GM12878 (cell line): ENCODE measurements at regions not wholly inside any gene's neighbourhood (a gene's known extent, or its start where the extent isn't known, plus 50 kb on each side); places are given as distances from the start of the nearest gene placed in this dataset.

Source experiments
- ATAC-seq: fragments of 200-7000 bp; cut with Tn5 transposase; 3 replicates; pipeline ENCODE4 v1.9.1; 2020; ENCODE audit warnings: mild to moderate bottlenecking, moderate library complexity
- BruUV-seq: library from RNA; stranded (reverse); fragments of 400-500 nt; replicated peaks from 2 replicates; lab custom pipeline; 2021; lab: Mats Ljungman, UMichigan
- CTCF ChIA-PET: fragments of 300-600 bp; sonication (Branson Sonifier 250); formaldehyde crosslinking; extraction: SDS; loops from one replicate; lab custom pipeline; 2021; ENCODE audit warnings: inconsistent platforms; lab: Yijun Ruan, JAX
- POLR2A ChIA-PET: fragments of 350-600 bp; formaldehyde crosslinking; extraction: SDS; loops from one replicate; lab custom pipeline; 2021; ENCODE audit warnings: inconsistent platforms; lab: Charles Lee
- RAD21 ChIA-PET: fragments of 300-600 bp; sonication (Branson Sonifier 250); formaldehyde crosslinking; loops from one replicate; lab custom pipeline; 2023; ENCODE audit warnings: antibody characterized with exemption; ENCODE audit not compliant: unreplicated experiment; lab: Charles Lee
- SMC1A ChIA-PET: fragments of 300-600 bp; sonication (Branson Sonifier 250); formaldehyde crosslinking; loops from one replicate; lab custom pipeline; 2023; ENCODE audit not compliant: unreplicated experiment, uncharacterized antibody; lab: Charles Lee
- DNase-seq: peaks from one replicate; pipeline ENCODE4 v3.0.0-alpha.2; 2011; ENCODE audit warnings: low read depth, low spot score
- FAIRE-seq: peaks from 3 replicates; lab custom pipeline; 2011; peaks lifted over from hg19 to GRCh38; lab: Jason Lieb, UNC
- H2AFZ ChIP-seq: 2 replicates; pipeline ENCODE4 v1.6.0; 2011; ENCODE audit warnings: low read depth, low read length, control low read depth; ENCODE audit not compliant: control insufficient read depth
- H3K27ac ChIP-seq: 2 replicates; pipeline ENCODE4 v1.5.1; 2011; ENCODE audit warnings: control low read depth; ENCODE audit not compliant: control insufficient read depth, insufficient read depth
- H3K27me3 ChIP-seq, 2 experiments: replicated peaks in 1 of 2; 2 replicates each; pipeline versions ENCODE4 v1.6.0 to v1.6.1; 2011; ENCODE audit warnings: low read length in 1 of 2; ENCODE audit not compliant: control insufficient read depth in 2 of 2, insufficient read depth in 2 of 2
- H3K36me3 ChIP-seq, 2 experiments: 2 replicates each; pipeline ENCODE4 v1.5.1; 2011; ENCODE audit warnings: low read length in 1 of 2; ENCODE audit not compliant: control insufficient read depth in 2 of 2, insufficient read depth in 2 of 2
- H3K4me1 ChIP-seq: 2 replicates; pipeline ENCODE4 v1.6.1; 2011; ENCODE audit warnings: mild to moderate bottlenecking, low read length, moderate library complexity, mixed read lengths; ENCODE audit not compliant: control insufficient read depth, insufficient read depth
- H3K4me2 ChIP-seq: 2 replicates; pipeline ENCODE4 v1.6.0; 2011; ENCODE audit warnings: control low read depth; ENCODE audit not compliant: control insufficient read depth, insufficient read depth
- H3K4me3 ChIP-seq: fragments of 200-600 bp; sonication (generic); 2 replicates; pipeline ENCODE4 v1.5.1; 2016
- H3K79me2 ChIP-seq: 2 replicates; pipeline ENCODE4 v1.6.0; 2011; ENCODE audit warnings: low read length; ENCODE audit not compliant: control insufficient read depth, insufficient read depth
- H3K9ac ChIP-seq: 2 replicates; pipeline ENCODE4 v1.8.0; 2011; ENCODE audit warnings: low read length, control low read depth, mixed read lengths; ENCODE audit not compliant: control insufficient read depth, insufficient read depth
- H3K9me3 ChIP-seq: replicated peaks from 3 replicates; pipeline ENCODE4 v1.5.1; 2011; ENCODE audit warnings: mild to moderate bottlenecking, low read length; ENCODE audit not compliant: control insufficient read depth, insufficient read depth
- H4K20me1 ChIP-seq: 2 replicates; pipeline ENCODE4 v1.6.0; 2011; ENCODE audit not compliant: control insufficient read depth, insufficient read depth
- ATF2 ChIP-seq: IDR thresholded peaks from 2 replicates; pipeline ENCODE4 v1.6.1; 2012; ENCODE audit warnings: low read length, inconsistent platforms
- BACH1 ChIP-seq: fragments of 450-650 bp; IDR thresholded peaks from 2 replicates; pipeline ENCODE4 v1.6.1; 2017; ENCODE audit warnings: mild to moderate bottlenecking, borderline replicate concordance
- BHLHE40 ChIP-seq, 2 experiments: fragments of 450-650 bp in 1 of 2; IDR thresholded peaks; 2 replicates each; pipeline ENCODE4 v1.6.1; 2011 to 2017; ENCODE audit warnings: low read depth in 2 of 2, borderline replicate concordance in 1 of 2, improper control_type of control experiment in 1 of 2, low read length in 1 of 2, mild to moderate bottlenecking in 1 of 2
- CREM ChIP-seq: IDR thresholded peaks from 2 replicates; pipeline ENCODE4 v1.6.1; 2014; ENCODE audit warnings: antibody characterized with exemption, low read depth
- ELK1 ChIP-seq: IDR thresholded peaks from 2 replicates; pipeline ENCODE4 v1.6.1; 2012; ENCODE audit warnings: low read depth, low read length, improper control_type of control experiment
- ESRRA ChIP-seq: IDR thresholded peaks from 2 replicates; pipeline ENCODE4 v1.6.1; 2012; ENCODE audit warnings: mild to moderate bottlenecking, low read length, improper control_type of control experiment
- MEF2B ChIP-seq: fragments of 450-650 bp; IDR thresholded peaks from 2 replicates; pipeline ENCODE4 v1.6.1; 2018; ENCODE audit warnings: mild to moderate bottlenecking, moderate library complexity; ENCODE audit not compliant: partially characterized antibody, poor library complexity, severe bottlenecking
- MTA3 ChIP-seq: IDR thresholded peaks from 2 replicates; pipeline ENCODE4 v1.6.1; 2012; ENCODE audit warnings: low read length, inconsistent platforms, borderline replicate concordance
- NFIC ChIP-seq: IDR thresholded peaks from 2 replicates; pipeline ENCODE4 v1.6.1; 2012; ENCODE audit warnings: low read depth, mild to moderate bottlenecking, inconsistent platforms, low read length, moderate library complexity
- NFXL1 ChIP-seq: fragments of 450-650 bp; IDR thresholded peaks from 2 replicates; pipeline ENCODE4 v1.6.1; 2017; ENCODE audit warnings: antibody characterized with exemption, mild to moderate bottlenecking, borderline replicate concordance
- POLR2AphosphoS5 ChIP-seq: IDR thresholded peaks from 2 replicates; pipeline ENCODE4 v1.6.1; 2011; ENCODE audit warnings: mild to moderate bottlenecking, low read length, inconsistent platforms
- ZNF207 ChIP-seq: fragments of 450-650 bp; IDR thresholded peaks from 2 replicates; pipeline ENCODE4 v1.6.1; 2014; ENCODE audit warnings: antibody characterized with exemption, mild to moderate bottlenecking, borderline replicate concordance
- ZNF24 ChIP-seq: fragments of 450-650 bp; IDR thresholded peaks from 2 replicates; pipeline ENCODE4 v1.6.1; 2017; ENCODE audit warnings: antibody characterized with exemption, mild to moderate bottlenecking
- ZNF274 ChIP-seq: IDR thresholded peaks from one replicate; pipeline ENCODE4 v1.8.0; 2011; ENCODE audit not compliant: insufficient read length, insufficient read depth
- WGBS: methylation state at CpG from one replicate; pipeline ENCODE4 v1.1.6; 2016; ENCODE audit warnings: low lambda C conversion rate; ENCODE audit not compliant: insufficient replicate concordance, insufficient coverage; ENCODE audit errors: missing lambda C conversion rate; 5-methylcytosine and 5-hydroxymethylcytosine counted together
- in situ Hi-C: fragments of 300-500 bp; cut with MboI; formaldehyde crosslinking; loops from 9 replicates; pipeline ENCODE4 v1.14.3; 2018; ENCODE audit warnings: mixed read lengths
- intact Hi-C: fragments of 100-400 bp; cut with micrococcal nuclease; formaldehyde crosslinking; loops from one replicate; pipeline ENCODE4 v1.14.2; 2022; ENCODE audit not compliant: unreplicated experiment

- no peak for TF ChIP-seq BACH1
- no peak for TF ChIP-seq ZNF207
- no peak for TF ChIP-seq MEF2B
- no peak for TF ChIP-seq ZNF274
- TF ChIP-seq NFXL1, result no peak
These were observed 648.5 kb downstream of the BRD1 start (continued) for GRCh38 chr22:49179175-49179574.

- POLR2A ChIA-PET, result no interaction called here
- no peak for FAIRE-seq
These were observed 649.2 kb downstream of the BRD1 start for GRCh38 chr22:49178246-49179005.

GRCh38 chr22:49177666-49178065 lies 650.0 kb downstream of the BRD1 start:
- DNase-seq (no peak), FAIRE-seq (no peak), ATAC-seq (no peak)
- no peaks in the 10 kb centered on the region for H3K79me2 ChIP-seq
- no peak overlapping the region for H3K4me3 ChIP-seq
- intact Hi-C loops (no loop called here), in situ Hi-C loops (no loop called here)
- no peaks in the 10 kb centered on the region for H3K36me3 ChIP-seq
- H2AFZ ChIP-seq, result no peak overlapping the region
- ChIA-PET POLR2A (no interaction called here), SMC1A (no interaction called here), CTCF (no interaction called here), RAD21 (no interaction called here)
- no peaks in the 10 kb centered on the region for H4K20me1 ChIP-seq
- H3K4me2 ChIP-seq, result no peak overlapping the region
- no peaks in the 10 kb centered on the region for H3K4me1 ChIP-seq
- BruUV-seq, result no TSS peak
- WGBS, result 14% methylated on average over 12 of the region's 12 CpGs
- H3K27me3 ChIP-seq, result no peaks in the 10 kb centered on the region
- H3K27ac ChIP-seq, result no peak overlapping the region
- H3K9me3 ChIP-seq, result no peaks in the 10 kb centered on the region; the same call in 2 of the 3 replicates
- H3K9ac ChIP-seq, result no peak overlapping the region
- TF ChIP-seq BHLHE40 (IDR thresholded peaks at IDR 0.05; ENCODE audit: borderline replicate concordance in 1 of 2, low read depth in 2 of 2, low read length in 1 of 2) (no peak), ZNF24 (no peak), POLR2AphosphoS5 (no peak), CREM (no peak), ATF2 (no peak), ESRRA (no peak), ELK1 (no peak), MTA3 (no peak)

More at GRCh38 chr22:49178246-49179005, 649.2 kb downstream of the BRD1 start:
- ChIA-PET SMC1A (no interaction called here), RAD21 (no interaction called here), CTCF (no interaction called here)
- Histone ChIP-seq H3K27me3 (no peaks in the 10 kb centered on the region), H4K20me1 (no peaks in the 10 kb centered on the region), H3K36me3 (no peaks in the 10 kb centered on the region), H3K27ac (no peak overlapping the region), H3K4me2 (no peak overlapping the region), H3K4me3 (no peak overlapping the region), H2AFZ (no peak overlapping the region), H3K9ac (no peak overlapping the region), H3K9me3 (no peaks in the 10 kb centered on the region; the same call in 2 of the 3 replicates), H3K4me1 (no peaks in the 10 kb centered on the region), H3K79me2 (no peaks in the 10 kb centered on the region)
- WGBS, result 25% methylated on average over 26 of the region's 26 CpGs
- no peak for ATAC-seq
- intact Hi-C loops (no loop called here), in situ Hi-C loops (no loop called here)
- no TSS peak for BruUV-seq
- DNase-seq, result no peak
- TF ChIP-seq NFIC, result no peak
- TF ChIP-seq, all 136 proteins: peak for 0
